Right cardiac atrium (tissue), 5 donors: ENCODE measurements at regions not wholly inside any gene's neighbourhood (a gene's known extent, or its start where the extent isn't known, plus 50 kb on each side); places are given as distances from the start of the nearest gene placed in this dataset.
"Not testable (repeated sequence)": the region's sequence is repeated elsewhere in the genome, so short reads cannot be mapped to it uniquely, and the experiment has no call there.

Experiments
- ATAC-seq, 2 donors: fragments of 200-7000 bp; cut with Tn5 transposase; one replicate each; pipeline versions ENCODE4 v1.8.0 to v1.9.1; 2020; ENCODE audit warnings: moderate library complexity in 2 of 2, mild to moderate bottlenecking in 1 of 2
- DNase-seq, 3 donors: peaks; one replicate each; pipeline ENCODE4 v3.0.0-alpha.2; 2020
- H3K27ac ChIP-seq: one replicate; pipeline ENCODE4 v1.5.1; 2013; ENCODE audit warnings: mild to moderate bottlenecking, low read length, control low read depth, moderate library complexity
- H3K27me3 ChIP-seq: one replicate; pipeline ENCODE4 v1.6.1; 2013; ENCODE audit not compliant: control insufficient read depth, insufficient read depth
- H3K4me1 ChIP-seq: one replicate; pipeline ENCODE4 v1.6.1; 2013; ENCODE audit warnings: low read length; ENCODE audit not compliant: control insufficient read depth, insufficient read depth
- H3K4me3 ChIP-seq: one replicate; pipeline ENCODE4 v1.5.1; 2013; ENCODE audit warnings: low read length, control low read depth
- H3K9me3 ChIP-seq: one replicate; pipeline ENCODE4 v1.6.1; 2013; ENCODE audit warnings: low read length; ENCODE audit not compliant: control insufficient read depth
- WGBS: extraction: QIAGEN DNeasy Blood & Tissue Kit; methylation state at CpG from one replicate; pipeline ENCODE4 v1.1.7; 2013; 5-methylcytosine and 5-hydroxymethylcytosine counted together
- intact Hi-C, 4 donors: fragments of 100-400 bp; cut with DNase I; formaldehyde crosslinking; loops; one replicate each; pipeline versions ENCODE4 v1.11.0 to v1.14.0; 2022 to 2023
- donor health status: healthy with polysubstance abuse.
- donor health status: DM: no; HTN: yes; CAD: no.
- donor health status: DM: no; HTN: no; CAD: no.
- donor health status: DM: no; HTN: yes; CAD: no; lungs with severe emphysema.
- donor health status: DM: yes; HTN: yes; CAD: no.

GRCh38 chr11:49817705-49818430 lies 134.3 kb upstream of the OR4C13 start:
- ATAC-seq, H3K4me3 ChIP-seq, H3K4me1 ChIP-seq, H3K27me3 ChIP-seq, H3K27ac ChIP-seq, H3K9me3 ChIP-seq, intact Hi-C loops: not testable (repeated sequence)
- DNase-seq = peak in 1 of 3 donors; percentile 35
- WGBS = 90% methylated on average over 42 of the region's 43 CpGs

GRCh38 chr11:49823188-49823587 lies 129.0 kb upstream of the OR4C13 start:
- intact Hi-C loops, ATAC-seq, H3K4me1 ChIP-seq, H3K27ac ChIP-seq, H3K27me3 ChIP-seq, H3K9me3 ChIP-seq, DNase-seq, H3K4me3 ChIP-seq: not testable (repeated sequence)
- 67% methylated on average over 6 of the region's 6 CpGs for WGBS

GRCh38 chr11:49850541-49850940 lies 101.7 kb upstream of the OR4C13 start:
- H3K4me1 ChIP-seq, H3K4me3 ChIP-seq, intact Hi-C loops, H3K27ac ChIP-seq, H3K27me3 ChIP-seq, ATAC-seq, H3K9me3 ChIP-seq: not testable (repeated sequence)
- WGBS = 93% methylated on average over 29 of the region's 29 CpGs
- DNase-seq = peak in 1 of 3 donors; percentile 23

DNA sequence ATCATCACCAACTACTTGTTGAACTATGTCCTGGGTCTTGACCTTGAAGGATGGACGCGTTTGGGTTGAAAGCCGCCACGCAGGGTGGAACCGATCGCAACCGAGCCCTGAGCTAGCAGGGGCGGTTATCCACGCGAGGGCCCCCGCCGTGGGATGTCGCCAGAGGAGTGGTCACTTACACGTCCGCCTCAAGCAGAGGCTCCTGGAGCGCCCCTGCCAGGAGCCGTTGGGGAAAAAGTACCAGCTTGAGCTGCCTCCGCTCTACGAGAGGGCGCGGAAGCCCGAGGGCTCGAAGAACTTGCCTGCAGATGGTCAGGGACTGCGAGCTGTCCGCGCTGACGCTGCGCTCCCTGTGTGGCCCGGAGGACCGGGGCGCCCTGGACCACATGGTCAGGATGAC lies 100.7 kb upstream of the OR4C13 start:
- Histone ChIP-seq H3K27ac (no peak overlapping the region), H3K27me3 (no peaks in the 10 kb centered on the region), H3K4me3 (no peak overlapping the region), H3K4me1 (no peaks in the 10 kb centered on the region), H3K9me3 (no peaks in the 10 kb centered on the region)
- no peak for DNase-seq
- intact Hi-C loops = no loop called here
- WGBS = 75% methylated on average over 31 of the region's 31 CpGs
- ATAC-seq = no peak

- Histone ChIP-seq H3K27ac (no peak overlapping the region), H3K27me3 (no peaks in the 10 kb centered on the region), H3K4me3 (no peak overlapping the region), H3K4me1 (no peaks in the 10 kb centered on the region), H3K9me3 (no peaks in the 10 kb centered on the region)
- intact Hi-C loops = no loop called here
- WGBS = 54% methylated on average over 35 of the region's 35 CpGs
- DNase-seq (peak in 1 of 3 donors; percentile 22), ATAC-seq (no peak)
Observed at GRCh38 chr11:49851971-49852389, 100.2 kb upstream of the OR4C13 start.

DNA sequence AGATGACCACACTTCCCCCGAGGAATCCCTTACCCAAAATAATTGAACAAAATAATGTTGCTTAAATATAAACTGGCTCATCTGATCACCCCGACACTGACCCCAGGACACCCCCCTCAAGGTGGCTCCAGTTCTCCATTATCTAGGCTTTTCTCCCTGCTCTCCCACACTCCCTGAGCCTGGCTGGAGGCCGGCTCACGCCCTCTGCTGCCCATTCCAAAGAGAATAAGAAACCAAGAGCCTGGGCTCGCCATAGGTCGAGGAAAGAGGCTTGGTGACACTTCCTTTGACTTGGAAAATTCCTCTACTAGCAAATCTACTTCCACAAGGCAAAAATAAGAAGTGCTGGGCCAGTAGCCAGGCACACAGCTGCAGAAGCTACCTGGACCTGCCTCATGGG lies 63.3 kb upstream of the OR4C13 start:
- H3K27me3 ChIP-seq, H3K9me3 ChIP-seq, H3K4me1 ChIP-seq, ATAC-seq, DNase-seq, H3K27ac ChIP-seq, intact Hi-C loops, H3K4me3 ChIP-seq: not testable (repeated sequence)
- WGBS = 55% methylated on average over 6 of the region's 6 CpGs

DNA sequence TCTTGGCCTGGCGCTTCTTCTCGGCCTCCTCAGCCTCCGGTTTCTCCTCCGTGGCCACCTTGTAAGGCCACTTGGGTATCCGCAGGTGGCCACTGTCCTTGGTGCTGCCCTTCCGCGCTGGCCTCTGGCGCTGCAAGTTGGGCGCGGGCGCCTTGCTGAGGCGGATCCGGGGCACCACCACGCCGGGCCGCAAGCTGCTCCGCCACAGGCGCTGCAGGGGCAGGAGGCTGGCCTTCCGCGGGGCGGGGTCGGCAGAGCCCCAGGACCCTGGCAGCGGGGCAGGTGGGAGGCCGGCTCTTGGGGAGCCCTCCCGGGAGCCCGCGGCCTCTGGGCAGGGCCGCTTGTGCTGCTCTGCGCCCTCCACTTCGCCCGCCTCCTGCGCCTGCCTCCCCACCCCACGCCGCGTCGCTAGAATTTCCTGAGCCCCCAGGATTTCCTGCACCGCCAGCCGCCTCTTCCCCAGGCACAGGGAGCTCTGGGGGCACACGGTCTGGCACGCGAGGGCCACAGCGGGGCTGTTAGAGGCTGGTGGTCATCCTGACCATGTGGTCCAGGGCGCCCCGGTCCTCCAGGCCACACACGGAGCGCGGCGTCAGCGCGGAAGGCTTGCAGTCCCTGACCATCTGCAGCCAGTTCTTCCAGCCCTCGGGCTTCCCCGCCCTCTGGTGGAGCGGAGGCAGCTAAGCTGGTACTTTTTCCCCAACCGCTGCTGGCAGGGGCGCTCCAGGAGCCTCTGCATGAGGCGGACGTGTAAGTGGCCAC lies 60.1 kb upstream of the OR4C13 start:
- DNase-seq, H3K4me3 ChIP-seq, H3K27ac ChIP-seq, H3K4me1 ChIP-seq, ATAC-seq, H3K27me3 ChIP-seq, H3K9me3 ChIP-seq, intact Hi-C loops: not testable (repeated sequence)
- WGBS = 27% methylated on average over 57 of the region's 57 CpGs

- H3K4me3 ChIP-seq, ATAC-seq, H3K27ac ChIP-seq, H3K9me3 ChIP-seq, DNase-seq, intact Hi-C loops, H3K4me1 ChIP-seq, H3K27me3 ChIP-seq: not testable (repeated sequence)
- WGBS = 89% methylated on average over 29 of the region's 29 CpGs
Observed at GRCh38 chr11:49893442-49893841, 58.7 kb upstream of the OR4C13 start.
